ENCODE measurements at regions not wholly inside any gene's neighbourhood (a gene's known extent, or its start where the extent isn't known, plus 50 kb on each side); places are given as distances from the start of the nearest gene placed in this dataset.
"Not testable (repeated sequence)": the region's sequence is repeated elsewhere in the genome, so short reads cannot be mapped to it uniquely, and the experiment has no call there.

DNA sequence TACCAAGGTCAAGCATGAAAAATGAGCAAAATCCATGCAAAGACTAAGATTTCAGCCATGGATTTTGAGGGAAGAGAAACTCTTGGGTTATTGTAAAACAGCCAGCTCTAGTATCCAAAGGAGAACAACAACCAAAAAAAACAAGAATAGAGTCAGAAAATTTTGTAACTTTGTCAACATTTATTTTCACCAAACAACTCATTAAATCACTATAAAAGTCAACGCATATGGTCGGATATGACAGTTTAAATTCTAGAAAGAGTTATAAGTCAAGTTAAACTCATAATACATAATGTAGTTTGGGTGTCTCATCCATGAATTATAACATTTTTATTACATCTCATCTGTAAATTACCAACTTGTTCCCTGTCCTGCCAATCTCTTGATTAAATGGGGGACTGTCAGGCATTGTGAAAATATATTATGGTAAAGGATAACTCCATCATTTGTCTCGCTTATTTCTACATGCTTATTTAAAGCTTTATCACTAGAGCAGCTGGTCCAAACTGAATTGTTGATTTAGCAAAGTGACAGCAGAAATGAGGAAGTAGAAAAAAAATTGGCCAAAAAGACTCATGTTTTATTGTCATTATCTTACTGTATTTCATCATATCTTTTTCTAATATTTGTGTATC, 224.8 kb upstream of the NOCT start:
- DNase-seq: no peak

- no peak for DNase-seq
Observed at GRCh38 chr4:138789796-138790195, 225.8 kb upstream of the NOCT start.

DNA sequence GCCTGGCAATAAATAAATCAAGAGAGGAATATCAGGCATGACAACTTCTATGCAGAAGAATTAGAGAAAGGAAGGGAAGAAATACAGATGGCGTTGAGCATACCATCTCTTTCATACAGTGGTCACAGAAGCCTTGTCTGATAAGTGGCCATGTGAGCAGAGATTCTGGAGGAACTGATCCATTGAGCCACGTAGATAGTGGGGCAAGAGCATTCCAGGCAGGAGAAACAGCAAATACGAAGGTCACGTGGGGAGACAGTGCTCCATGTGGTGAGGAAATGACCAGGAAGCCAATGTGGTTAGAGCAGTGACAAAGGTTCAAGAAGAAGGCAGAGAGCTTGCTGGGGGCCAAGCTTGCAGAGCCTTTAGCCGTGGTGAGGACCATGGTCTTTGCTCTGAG, 226.7 kb upstream of the NOCT start:
- no peak for DNase-seq

DNA sequence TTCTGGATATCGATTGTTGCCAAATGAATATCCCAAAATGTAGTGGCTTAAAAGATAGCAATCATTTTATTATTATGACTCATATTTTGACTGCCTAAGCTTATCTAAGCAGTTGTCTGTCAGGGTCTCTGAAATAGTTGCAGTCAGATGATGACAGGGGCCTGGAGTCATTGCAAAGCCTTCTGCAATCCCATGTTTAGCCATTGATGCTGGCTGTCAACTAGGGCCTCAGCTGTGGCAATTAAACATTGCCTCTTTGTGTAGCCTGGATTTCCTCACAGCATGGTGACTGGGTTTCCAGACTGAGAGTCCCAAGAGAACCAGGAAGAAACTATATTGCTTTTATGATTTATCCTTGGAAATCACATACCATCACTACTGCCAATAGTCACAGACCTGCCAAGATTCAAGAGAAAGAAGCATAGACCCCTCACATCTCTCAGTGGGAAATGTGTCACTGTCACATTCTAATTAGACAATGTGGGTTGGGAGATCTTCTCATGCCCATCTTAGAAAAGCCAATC, 227.3 kb upstream of the NOCT start:
- no peak for DNase-seq

- DNase-seq: not testable (repeated sequence)
Observed at GRCh38 chr4:138779761-138780160, 235.8 kb upstream of the NOCT start.

GRCh38 chr4:138775890-138776289, 239.7 kb upstream of the NOCT start:
- DNase-seq: no peak

- no peak for DNase-seq
Observed at GRCh38 chr4:138775489-138775888, 240.1 kb upstream of the NOCT start.

DNA sequence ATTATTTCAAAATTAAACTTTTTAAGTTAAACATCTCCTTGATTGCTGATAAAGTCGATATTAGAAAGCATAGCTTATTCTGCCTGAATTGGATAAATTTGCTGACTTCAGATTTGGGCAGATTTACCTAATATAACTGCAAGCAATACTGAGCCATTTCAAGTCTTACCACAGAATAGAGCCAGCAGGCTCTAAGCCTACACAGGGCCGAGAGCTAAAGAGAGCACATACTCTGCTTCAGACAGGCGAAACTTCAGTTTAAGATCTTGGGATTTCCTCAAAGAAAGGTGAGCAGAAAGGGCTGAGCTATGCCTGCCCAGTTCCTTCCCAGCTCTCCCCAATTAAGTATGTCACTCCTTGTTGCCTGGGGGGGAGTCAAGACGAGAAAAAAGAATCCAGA, 240.6 kb upstream of the NOCT start:
- no peak for DNase-seq

DNA sequence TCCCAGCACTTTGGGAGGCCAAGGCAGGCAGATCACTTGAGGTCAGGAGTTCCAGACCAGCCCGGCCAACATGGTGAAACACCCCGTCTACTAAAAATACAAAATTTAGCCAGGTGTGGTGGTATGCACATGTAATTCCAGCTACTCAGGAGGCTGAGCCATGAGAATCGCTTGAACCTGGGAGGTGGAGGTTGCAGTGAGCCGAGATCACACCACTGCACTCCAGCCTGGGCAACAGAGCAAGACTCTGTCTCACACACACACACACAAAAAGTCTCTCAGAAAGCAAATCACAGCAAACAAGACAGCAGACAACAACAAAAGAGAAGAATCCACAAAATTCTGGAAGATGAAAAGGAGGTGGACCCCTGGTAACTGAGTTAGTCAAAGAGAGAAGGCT, 241.5 kb upstream of the NOCT start:
- not testable (repeated sequence) for DNase-seq

- DNase-seq: no peak
Observed at GRCh38 chr4:138773321-138773720, 242.3 kb upstream of the NOCT start.

DNA sequence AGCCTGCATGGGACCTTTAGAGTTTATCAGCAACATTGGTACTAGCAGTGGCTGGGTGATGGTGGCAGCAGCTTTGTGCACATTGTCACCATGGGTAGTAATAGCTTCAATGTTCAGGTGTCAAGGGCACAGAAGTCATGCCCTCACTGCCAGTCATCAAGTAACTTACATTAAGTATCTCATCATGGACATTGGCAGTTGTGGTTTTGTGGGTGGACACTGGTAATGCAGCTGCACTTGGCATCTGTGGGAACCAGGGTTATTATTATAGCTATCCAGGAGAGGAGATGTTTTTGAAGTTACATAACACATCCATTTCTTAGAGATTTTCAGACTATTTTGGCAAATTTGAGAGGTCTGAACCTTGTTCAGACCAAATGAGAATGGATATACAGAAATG, 243.2 kb upstream of the NOCT start:
- no peak for DNase-seq

DNA sequence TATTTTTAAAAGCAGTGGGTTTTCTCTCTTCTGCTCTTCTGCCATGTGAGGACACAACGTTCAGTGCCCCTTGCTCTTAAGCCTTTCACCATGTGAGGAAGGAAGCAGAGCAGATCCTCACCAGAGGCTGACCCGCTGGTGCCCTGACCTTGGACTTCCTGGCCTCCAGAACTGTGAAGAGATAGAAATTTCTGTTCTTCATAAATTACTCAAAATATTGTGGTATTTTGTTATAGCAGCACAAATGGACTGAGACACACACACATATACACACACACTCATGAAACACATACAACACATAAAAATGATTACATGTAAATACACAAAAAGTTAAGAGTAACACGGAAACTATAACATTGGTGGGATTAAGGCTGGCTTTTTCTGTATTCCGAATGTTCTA, 244.8 kb upstream of the NOCT start:
- DNase-seq: no peak

DNA sequence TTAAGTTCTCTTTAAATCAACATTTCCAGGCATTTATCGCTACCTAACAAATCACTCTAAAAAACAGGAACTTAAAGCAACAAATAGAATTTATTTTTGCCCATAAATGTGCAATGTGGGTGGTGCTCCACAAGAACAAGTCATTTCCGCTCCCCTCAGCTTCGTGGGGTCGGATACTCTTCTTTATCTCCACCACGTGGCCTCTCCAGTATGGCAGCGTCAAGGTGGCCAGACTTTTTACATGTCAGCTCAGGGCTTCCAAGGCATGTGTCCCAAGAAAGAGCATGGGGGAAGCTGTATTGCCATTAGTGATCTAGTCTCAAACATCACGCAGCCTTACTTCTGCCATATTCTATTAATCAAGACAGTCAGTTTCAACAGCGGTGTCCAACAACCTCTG, 249.2 kb upstream of the NOCT start:
- no peak for DNase-seq

GRCh38 chr4:138765442-138765841, 250.1 kb upstream of the NOCT start:
- DNase-seq: no peak

GRCh38 chr4:138761638-138762220, 253.9 kb upstream of the NOCT start:
- DNase-seq: no peak

DNA sequence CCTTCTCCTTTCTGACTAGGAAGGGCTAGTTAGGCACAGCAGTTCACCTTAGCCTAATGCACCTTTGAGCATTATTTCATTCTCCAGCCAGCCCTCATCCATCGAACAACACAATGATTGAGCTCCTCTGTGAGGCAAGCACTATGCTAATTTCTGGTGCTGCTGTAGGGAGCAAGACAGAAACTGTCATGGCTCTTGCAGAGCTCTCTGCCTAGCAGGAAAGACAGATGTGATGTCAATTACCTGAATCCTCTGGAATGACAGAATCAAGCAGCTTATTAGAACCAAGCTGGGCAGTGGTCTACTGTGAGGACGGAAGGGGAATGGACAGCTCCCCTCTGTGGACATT, 256.1 kb upstream of the NOCT start:
- DNase-seq: no peak

DNA sequence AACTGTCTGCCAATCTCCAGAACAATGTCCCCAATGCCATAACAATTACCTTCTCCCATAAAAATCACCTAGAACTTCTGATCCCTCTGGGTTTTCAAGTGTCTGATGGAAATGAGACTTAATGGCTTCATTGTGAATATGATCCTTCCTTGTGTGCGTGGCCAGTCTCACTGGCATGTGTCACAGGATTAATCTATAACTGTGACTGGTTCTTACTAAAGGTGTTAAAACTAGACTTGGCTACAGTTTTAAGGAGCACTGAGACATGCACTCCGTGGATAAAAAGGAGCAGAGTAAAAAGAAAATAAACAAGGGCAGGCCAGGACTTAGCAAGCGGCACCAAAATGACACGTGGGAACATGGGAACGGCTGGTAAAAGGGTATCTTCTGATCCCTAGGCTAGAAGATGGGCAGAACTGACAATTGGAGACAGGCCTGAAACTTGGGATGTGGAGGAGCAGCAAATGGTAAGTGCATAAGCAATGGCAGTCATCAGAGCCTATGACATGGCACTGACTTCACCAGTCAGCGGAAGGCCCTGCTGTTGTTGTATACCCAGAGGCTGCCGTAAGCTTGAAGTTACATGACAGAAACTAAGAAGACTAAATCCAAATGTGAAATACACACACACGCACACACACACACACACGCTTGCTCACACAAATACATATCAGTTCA, 256.6 kb upstream of the NOCT start:
- no peak for DNase-seq

DNA sequence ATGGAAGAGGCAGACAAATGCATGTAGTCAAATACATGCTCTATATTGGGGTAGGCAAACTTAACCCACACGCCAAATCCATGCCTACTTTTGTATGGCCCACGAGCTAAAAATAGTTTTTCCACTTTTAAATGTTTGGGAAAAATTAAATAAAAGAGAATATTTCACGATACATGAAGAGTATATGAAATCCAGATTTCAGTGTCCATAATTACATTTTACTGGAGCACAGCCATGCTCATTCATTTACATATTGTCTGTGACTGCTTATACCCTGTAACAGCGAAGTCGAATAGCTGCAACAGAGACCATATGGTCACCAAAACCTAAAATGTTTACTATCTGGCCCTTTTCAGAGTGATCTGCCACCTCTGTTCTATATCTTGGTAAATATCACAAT, 257.4 kb upstream of the NOCT start:
- DNase-seq: no peak

DNA sequence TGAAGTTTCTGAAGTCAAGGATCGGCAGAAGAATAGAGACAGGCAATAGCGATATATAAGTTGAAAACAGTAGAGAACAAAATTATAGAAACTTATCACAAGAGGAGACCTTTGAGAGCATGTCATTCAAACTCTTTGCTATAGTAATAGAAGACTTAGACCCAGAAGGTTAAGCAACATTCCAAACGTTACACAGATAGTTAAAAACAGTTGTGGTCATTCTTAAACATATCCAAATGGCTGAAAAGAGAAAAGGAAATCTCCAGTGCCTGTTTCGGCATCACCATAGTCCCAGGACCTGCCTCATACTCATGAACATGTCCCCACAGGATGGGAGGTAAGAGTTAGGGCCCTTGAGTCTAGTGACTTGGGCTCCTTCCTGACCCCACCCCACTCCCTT, 258.1 kb upstream of the NOCT start:
- DNase-seq: no peak

DNA sequence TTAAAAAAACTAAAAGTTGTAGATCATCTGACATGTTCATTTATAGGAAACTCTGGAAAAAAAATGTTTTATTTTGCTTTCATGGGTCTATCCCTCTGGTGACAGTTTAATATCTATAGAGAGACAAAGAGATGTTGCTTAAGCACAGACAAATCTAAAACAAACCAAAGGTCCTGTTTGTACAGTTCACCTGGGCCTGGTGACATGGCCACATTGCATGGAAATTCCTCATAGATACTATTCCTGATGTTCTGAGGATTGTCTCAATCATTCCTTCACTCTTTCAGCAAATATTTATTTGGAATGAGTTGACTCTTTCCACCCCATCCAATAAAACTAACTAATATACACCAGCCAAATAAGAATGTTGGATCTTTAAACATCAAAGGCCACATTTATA, 259.1 kb upstream of the NOCT start:
- no peak for DNase-seq

- DNase-seq: no peak
Observed at GRCh38 chr4:138751309-138751708, 264.3 kb upstream of the NOCT start.

DNA sequence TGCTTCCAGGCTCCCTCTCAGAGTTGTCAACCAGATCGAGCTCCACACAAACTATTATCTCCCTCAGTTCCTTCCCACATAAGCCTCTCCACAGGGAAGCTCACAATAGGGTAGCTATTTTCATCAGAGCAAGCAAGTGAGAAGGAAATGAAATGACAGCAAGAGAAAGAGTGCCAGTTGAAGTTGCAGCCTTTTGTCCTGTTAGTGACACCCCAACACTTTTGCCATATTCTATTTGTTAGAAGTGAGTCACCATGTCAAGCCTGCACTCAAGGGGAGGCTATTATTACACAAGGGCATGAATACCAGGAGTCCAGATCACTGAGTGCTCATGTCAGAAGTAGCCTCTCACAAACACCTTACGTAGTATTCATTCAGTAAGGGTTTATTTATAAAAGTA, 266.3 kb upstream of the NOCT start:
- DNase-seq: no peak

DNA sequence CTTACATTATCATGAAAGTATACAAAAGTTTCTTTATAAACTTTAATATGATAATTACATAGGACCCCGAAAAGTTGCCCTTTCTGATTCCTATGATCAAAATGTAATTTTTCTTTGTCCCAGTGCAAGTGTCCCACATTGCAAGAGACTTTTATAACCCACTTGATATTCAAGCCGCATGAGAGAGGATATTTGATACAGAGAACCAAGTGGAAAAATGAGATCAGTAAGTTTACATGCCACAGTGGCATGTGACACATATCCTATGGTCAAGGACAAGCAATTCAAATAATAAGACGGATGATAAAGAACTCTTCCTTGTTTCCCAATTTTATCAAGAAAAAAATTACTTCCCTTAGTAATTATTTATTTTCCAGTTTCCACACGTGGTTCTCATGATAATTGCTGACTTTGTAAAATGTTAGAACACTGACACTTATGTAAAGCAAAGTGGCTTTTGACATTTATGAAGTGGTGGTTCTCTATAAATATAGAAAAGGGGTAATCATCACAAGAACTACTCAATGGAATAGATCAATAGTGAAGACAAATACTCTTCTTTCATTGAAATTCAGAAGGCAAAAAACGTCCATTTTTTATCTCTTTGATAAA, 273.7 kb upstream of the NOCT start:
- no peak for DNase-seq

Data from NCI-H1436 (cell line).